HG03103 (cell line): ENCODE measurements at regions not wholly inside any gene's neighbourhood (a gene's known extent, or its start where the extent isn't known, plus 50 kb on each side); places are given as distances from the start of the nearest gene placed in this dataset.

Source experiments
- ATAC-seq: cut with Tn5 transposase; IDR thresholded peaks from one replicate; pipeline ENCODE4 v1.9.1; 2021; ENCODE audit warnings: low read depth; ENCODE audit not compliant: unreplicated experiment

DNA sequence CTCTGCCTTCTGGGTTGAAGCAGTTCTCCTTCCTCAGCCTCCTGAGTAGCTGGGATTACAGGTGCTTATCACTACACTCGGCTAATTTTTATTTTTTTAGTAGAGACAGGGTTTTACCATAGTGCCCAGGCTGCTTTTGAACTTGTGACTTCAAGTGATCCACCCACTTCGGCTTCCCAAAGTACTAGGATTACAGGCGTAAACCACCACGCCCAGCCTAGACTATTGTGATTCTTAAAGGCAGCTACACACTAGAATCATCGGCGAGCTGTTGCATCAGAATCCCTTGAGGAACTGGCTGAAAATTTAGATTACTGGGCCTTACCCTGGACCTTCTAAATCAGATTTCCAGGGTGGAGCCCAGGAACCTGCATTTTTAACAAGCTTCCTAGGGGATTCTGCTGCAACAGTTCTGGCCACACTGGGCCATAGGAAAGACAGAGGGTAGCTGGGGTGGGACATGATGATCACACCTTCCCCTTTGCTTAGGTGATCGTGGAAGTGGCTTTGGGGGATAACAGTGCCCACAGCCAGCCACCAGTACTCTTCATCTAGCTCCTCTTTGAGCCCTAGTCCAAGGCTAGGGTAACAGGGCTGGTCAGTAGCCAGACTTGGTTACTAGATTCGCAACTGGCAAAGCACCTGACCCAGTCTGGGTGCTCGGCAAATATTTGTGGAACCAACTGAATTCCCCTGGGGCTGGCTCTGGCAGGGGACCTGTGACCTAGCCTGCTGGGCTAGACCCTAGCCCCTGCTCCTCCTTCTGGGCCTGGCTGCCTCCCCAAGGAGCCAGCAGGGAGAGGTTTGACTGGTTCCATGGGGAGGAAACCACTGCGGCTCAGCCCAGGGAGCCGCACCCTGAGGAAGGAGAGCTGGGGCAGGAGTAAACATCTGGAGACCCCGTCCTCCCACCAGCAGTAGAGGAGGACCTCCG lies 67.1 kb upstream of the DUSP5 start:
- ATAC-seq, result no peak

DNA sequence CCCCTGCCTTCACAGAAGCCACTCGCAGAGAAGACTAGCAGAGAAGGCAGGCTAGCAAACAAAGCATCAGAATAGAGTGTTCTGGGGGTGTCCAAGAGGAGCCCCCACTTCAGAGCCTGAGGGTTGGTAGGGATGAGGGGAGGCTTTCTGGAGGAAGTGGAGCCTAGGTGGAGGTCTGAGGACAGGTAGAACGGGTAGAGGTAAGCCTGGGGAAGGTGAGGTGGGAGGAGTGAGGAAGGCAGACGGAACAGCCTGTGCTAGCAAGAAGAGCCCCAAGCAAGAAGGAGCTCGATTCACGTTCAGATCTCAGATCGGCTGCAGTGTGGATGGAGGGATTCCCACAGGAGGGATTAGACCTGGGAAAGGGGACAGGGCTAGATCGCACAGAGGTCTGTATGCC lies 66.0 kb upstream of the DUSP5 start:
- ATAC-seq, result no peak

DNA sequence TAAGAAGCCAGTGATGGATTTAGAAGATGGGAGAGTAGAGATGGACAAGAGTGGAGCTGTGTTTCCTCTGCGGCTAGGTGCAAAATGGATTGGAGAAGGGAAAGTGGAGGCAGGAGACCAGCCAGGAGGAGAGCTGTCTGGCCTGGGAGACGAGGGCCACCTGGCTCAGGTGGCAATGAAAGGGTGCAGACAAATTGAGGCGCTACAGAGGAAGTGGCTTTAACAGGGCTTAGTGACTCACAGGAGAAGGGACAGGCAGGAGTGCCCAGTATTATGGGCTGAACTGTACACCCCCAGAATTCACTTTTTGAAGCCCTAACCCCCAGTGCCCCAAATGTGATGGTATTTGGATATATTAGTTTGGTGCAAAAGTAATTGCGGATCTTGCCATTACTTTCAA lies 65.6 kb upstream of the DUSP5 start:
- ATAC-seq, result no peak

DNA sequence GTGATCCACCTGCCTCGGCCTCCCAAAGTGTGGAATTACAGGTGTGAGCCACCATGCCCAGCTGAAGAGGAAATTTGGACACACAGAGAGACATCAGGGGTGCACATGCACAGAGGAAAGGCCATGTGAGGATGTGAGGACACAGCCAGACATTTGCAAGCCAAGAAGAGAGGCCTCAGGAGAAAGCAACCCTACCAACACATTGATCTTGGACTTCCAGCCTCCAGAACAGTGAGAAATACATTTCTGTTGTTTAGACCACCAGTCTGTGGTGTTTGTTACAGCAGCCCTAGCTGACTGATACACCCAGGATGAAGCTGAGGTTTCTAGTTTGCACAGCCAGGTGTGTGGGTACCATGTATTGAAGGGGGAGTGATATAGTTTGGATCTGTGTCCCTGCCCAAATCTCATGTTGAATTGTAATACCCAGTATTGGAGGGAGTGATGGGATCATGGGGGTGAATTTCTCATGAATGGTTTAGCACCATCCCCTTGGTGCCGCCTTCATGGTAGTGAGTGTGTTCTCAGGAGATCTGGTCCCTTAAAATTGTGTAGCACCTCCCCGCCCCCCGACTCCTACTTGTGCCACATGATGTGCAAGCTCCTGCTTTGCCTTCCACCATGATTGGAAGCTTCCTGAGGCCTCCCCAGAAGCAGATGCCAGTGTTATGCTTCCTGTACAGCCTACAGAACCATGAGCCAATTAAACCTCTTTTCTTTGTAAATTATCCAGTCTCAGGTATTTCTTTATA lies 64.7 kb upstream of the DUSP5 start:
- no peak for ATAC-seq

DNA sequence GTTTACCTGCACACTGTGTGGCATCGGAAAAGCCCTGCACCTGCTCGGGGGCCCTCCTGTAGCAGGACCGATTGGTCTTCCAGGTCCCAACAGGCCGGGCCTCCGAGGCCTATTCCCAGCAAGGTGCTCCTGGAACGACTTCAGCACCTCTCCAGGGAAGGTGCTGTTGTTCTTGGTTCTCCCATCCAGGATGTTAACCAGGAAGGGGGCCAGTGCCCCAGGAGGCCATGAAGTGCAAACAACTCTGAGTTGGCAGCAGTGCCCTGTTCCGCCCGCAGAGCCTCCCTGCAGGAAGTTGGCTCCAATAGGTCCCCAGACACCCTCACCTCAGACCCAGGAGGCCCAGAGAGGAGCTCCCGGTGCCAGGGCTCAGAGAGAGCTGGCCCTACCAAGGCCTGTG lies 64.0 kb upstream of the DUSP5 start:
- no peak for ATAC-seq

DNA sequence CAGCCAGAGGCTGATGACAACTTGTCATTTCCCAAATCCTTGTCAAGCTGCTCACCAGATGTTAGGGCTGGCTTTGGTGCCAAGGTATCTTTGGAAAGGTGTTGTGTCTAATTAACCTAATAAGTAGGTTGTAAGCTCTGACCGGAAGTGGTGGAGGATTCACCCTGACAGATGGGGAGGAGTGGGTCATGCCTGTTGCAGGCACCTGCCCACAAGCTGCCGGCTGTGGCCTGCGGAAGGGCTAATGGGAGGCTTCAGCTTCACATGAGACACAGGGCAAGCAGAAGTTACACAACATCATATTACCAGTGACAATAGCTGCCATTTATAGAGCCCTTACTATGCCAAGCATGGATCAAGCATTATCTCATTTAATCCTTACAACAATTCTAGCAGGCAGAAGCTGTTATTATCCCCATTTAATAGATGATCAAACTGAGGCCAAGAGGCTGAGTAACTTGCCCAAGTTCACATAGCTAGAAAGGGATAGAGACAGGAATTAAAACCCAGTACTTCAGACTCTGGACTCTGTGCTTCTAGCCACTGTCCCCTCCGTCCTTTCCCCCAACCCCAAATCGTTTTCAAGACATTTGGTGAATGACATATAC lies 63.1 kb upstream of the DUSP5 start:
- ATAC-seq, result no peak

DNA sequence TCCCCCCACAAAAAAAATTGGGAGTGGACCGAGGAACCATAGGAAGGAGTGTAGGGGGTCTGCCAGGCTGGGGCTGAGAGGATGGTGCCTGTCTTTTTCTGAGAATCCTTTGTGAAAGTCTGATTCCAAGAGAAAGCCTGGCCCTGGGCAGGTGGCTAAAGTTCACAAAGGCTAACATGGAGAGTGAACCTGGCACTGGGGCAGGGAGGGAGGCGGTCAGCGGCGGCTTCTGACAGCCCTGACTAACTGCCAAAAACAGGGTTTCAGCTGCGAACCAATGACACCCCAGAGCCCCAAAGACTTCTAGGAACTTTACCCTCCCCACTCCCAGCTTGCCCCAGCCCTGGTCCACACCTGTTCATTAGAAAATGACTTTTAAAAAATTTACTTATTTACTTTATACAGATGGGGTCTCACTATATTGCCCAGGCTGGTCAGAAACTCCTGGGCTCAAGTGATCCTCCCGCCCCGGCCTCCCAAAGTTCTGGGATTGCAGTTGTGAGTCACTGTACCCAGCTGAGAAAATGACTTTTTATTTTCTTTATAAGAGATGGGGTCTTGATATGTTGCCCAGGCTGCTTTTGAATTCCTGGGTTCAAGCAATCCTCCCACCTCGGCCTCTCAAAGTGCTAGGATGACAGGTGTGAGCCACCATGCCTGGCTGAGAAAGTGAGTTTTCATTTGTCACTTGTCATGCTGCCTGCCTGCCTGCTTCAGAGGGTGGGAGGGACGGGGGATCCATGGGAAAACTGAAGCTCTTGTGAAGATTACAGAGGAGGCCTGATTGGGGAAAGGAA lies 61.0 kb upstream of the DUSP5 start:
- no peak for ATAC-seq

DNA sequence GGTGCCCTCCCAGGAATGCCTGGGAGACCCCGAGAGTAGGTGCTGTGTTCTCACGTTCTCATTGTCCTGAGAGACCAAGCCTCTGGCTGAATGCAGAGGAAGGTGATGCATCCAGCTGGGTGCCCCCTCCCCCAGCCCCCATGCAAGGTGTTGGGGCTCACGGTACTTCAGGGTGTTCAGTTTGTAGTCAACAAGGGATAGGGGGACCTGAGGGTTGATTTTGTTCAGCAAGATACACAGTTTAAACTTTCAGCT lies 60.4 kb upstream of the DUSP5 start:
- ATAC-seq, result no peak

GRCh38 chr10:110437761-110438341 lies 59.9 kb upstream of the DUSP5 start:
- ATAC-seq, result no peak

- ATAC-seq, result no peak
These were observed 55.0 kb upstream of the DUSP5 start for GRCh38 chr10:110442746-110443145.

GRCh38 chr10:110443239-110444003 lies 54.3 kb upstream of the DUSP5 start:
- no peak for ATAC-seq

- ATAC-seq, result no peak
These were observed 53.7 kb upstream of the DUSP5 start for GRCh38 chr10:110444004-110444337.

DNA sequence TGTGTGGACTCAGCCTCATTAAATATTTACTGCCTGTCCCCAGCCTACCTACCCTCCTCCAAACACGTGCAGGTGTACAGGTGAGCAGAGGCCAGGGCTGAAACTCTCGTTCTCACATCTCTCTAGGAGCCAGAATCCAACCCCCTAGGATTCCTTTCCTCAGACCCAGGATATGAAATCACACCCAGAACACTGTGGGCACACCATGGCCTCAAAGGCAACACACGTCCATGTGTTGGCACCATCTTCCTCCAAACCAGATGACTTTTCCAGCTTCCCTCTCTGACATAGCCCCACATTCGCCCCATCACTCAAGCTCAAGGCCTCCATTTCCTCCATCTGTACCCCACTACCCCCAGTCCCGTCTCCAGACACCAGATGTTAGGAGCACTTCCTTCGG lies 51.8 kb upstream of the DUSP5 start:
- ATAC-seq, result no peak

DNA sequence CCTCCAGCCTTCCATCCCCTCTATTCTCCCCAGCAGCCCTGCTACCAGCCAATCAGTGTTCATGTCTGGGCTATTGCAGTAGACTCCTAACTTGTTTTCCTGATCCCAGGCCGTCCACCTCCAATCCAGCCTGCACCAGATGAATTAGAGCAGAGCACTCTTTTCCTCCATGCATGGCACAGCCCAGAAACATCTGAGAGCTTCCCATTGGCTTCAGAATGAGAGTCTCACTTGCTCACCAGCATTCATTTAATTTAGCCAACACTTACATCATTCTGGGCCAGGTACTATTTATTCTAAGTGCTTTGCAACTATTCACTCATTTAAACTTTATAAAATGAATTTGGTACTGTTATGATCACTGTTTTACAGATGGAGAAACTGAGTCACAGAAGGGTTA lies 51.4 kb upstream of the DUSP5 start:
- ATAC-seq, result no peak

DNA sequence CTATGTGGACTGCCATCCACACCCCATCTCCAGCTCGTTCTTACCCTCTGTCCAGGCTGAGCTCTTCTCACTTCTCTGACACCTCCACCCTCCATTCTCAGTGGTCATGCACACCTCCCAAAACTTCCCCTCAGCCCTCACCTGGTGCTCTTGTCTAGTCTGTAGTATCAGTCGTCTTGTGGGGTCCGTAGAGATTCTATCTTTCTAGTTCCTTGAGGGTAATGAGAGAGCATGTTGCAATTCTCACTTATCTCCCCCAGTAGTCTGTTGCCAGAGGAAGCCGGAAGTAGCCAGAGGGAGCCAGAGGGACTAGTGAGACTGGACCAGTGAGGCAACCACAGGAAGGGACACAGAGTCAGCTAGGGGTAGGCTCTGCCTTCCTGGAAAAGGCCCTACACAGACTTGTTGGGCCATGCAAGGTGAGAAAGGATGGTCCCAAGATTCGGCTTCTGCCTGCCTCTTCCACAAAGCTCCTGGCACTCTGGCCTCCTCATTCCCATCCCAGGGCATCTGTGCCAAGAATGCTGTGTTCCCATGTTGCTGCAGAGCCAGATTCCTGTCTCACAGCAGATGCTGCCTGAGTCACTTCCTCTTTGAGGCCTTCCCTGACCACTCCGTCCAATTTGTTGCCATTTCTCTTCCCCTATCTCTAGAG lies 50.6 kb upstream of the DUSP5 start:
- no peak for ATAC-seq

DNA sequence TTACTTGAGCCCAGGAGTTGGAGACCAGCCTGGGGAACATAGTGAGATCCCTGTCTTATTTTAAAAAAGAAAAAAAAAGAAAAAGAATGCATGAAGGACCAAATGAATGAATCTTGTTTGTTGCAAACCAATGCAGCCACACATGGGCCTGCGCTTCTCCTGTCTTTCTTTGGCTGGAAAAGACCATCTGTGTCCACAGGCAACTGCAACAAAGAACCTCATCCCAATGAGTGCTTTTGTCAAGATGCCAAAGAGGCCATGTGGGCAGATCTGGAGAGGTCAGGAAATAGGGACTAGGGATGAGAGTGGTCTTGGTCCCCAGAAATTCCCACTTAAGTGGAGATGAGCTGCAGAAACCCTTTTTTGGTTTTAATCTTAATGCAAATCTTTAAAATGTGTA lies 49.8 kb upstream of the DUSP5 start:
- no peak for ATAC-seq
